Omental fat pad (tissue), 3 donors: ENCODE measurements at regions not wholly inside any gene's neighbourhood (a gene's known extent, or its start where the extent isn't known, plus 50 kb on each side); places are given as distances from the start of the nearest gene placed in this dataset.
"Not testable (repeated sequence)": the region's sequence is repeated elsewhere in the genome, so short reads cannot be mapped to it uniquely, and the experiment has no call there.

Experiments
- ATAC-seq: fragments of 150-250 bp; one replicate; pipeline ENCODE4 v1.9.1; 2016; ENCODE audit warnings: mild to moderate bottlenecking, moderate library complexity; ENCODE audit not compliant: low FRiP score
- DNase-seq: peaks from one replicate; pipeline ENCODE4 v3.0.0-alpha.2; 2019; ENCODE audit warnings: low spot score
- CTCF ChIP-seq, 3 donors: fragments of 450-650 bp; IDR thresholded peaks; one replicate each; pipeline ENCODE4 v1.5.1; 2016 to 2017; ENCODE audit warnings: antibody characterized with exemption in 3 of 3, mild to moderate bottlenecking in 3 of 3, moderate library complexity in 2 of 3

- DNase-seq (no peak), ATAC-seq (no peak)
- TF ChIP-seq CTCF (IDR thresholded peaks at IDR 0.05): no peak
Measured at GRCh38 chr5:155556700-155557099, 543.1 kb downstream of the KIF4B start.

- no peak for DNase-seq
- TF ChIP-seq CTCF (IDR thresholded peaks at IDR 0.05): no peak
Measured at GRCh38 chr5:155562158-155562557, 548.6 kb downstream of the KIF4B start.

GRCh38 chr5:155564541-155564940, 551.0 kb downstream of the KIF4B start:
- ATAC-seq (no peak), DNase-seq (no peak)
- TF ChIP-seq CTCF (IDR thresholded peaks at IDR 0.05): no peak

More at GRCh38 chr5:155562158-155562557, 548.6 kb downstream of the KIF4B start:
- no peak for ATAC-seq

GRCh38 chr5:155575861-155576260, 562.3 kb downstream of the KIF4B start:
- DNase-seq (no peak), ATAC-seq (no peak)
- TF ChIP-seq CTCF (IDR thresholded peaks at IDR 0.05): no peak

- not testable (repeated sequence) for ATAC-seq, DNase-seq
Measured at GRCh38 chr5:155586808-155587207, 573.3 kb downstream of the KIF4B start.

GRCh38 chr5:155587458-155587857, 573.9 kb downstream of the KIF4B start:
- ATAC-seq (no peak), DNase-seq (no peak)
- TF ChIP-seq CTCF (IDR thresholded peaks at IDR 0.05): no peak

- DNase-seq: no peak
- TF ChIP-seq CTCF (IDR thresholded peaks at IDR 0.05): no peak
- no peak for ATAC-seq
Measured at GRCh38 chr5:155591273-155591672, 577.7 kb downstream of the KIF4B start.

- TF ChIP-seq CTCF (IDR thresholded peaks at IDR 0.05): no peak
- DNase-seq (no peak), ATAC-seq (no peak)
Measured at GRCh38 chr5:155594270-155594669, 580.7 kb downstream of the KIF4B start.
